HEK293 (cell line): ENCODE measurements at regions not wholly inside any gene's neighbourhood (a gene's known extent, or its start where the extent isn't known, plus 50 kb on each side); places are given as distances from the start of the nearest gene placed in this dataset.

Experiments
- CTCF ChIA-PET: fragments of 350-600 bp; formaldehyde crosslinking; extraction: SDS; loops from one replicate; lab custom pipeline; 2021; ENCODE audit warnings: antibody characterized with exemption; lab: Yijun Ruan, JAX
- POLR2A ChIA-PET: fragments of 300-600 bp; formaldehyde crosslinking; extraction: SDS; loops from one replicate; lab custom pipeline; 2020; ENCODE audit warnings: antibody characterized with exemption, inconsistent platforms; lab: Yijun Ruan, JAX
- H3K27ac ChIP-seq: fragments of 200-500 bp; sonication (Bioruptor generic); 2 replicates; pipeline ENCODE4 v1.5.1; 2014; ENCODE audit warnings: low read depth, low read length, control low read depth, inconsistent platforms; ENCODE audit errors: extremely low read depth
- H3K36me3 ChIP-seq, 2 experiments: fragments of 200-500 bp in 1 of 2; sonication (Bioruptor generic) in 1 of 2; 1 replicate in 1 of 2; 2 replicates in 1 of 2; pipeline ENCODE4 v1.5.1; 2014 to 2017; ENCODE audit warnings: inconsistent platforms in 2 of 2, low read length in 2 of 2; ENCODE audit not compliant: control insufficient read depth in 2 of 2, insufficient read depth in 1 of 2
- H3K4me1 ChIP-seq: fragments of 200-500 bp; sonication (Bioruptor generic); 2 replicates; pipeline ENCODE4 v1.5.1; 2014; ENCODE audit warnings: mild to moderate bottlenecking, low read length, inconsistent platforms; ENCODE audit not compliant: control insufficient read depth, insufficient read depth
- H3K4me3 ChIP-seq: 2 replicates; pipeline ENCODE4 v1.5.1; 2011; ENCODE audit warnings: low read depth, mild to moderate bottlenecking, control low read depth, low read length, moderate library complexity
- H3K9me3 ChIP-seq: fragments of 200-500 bp; sonication (Bioruptor generic); 2 replicates; pipeline ENCODE4 v1.5.1; 2014; ENCODE audit warnings: low read depth, low read length, inconsistent platforms; ENCODE audit not compliant: control insufficient read depth, insufficient read depth
- BCL11B ChIP-seq: fragments of 450-650 bp; formaldehyde crosslinking; IDR thresholded peaks from 2 replicates; pipeline ENCODE4 v1.5.1; 2016; ENCODE audit warnings: low read depth, missing biosample characterization, missing genetic modification characterization
- ELK4 ChIP-seq: IDR thresholded peaks from 2 replicates; pipeline ENCODE4 v1.6.1; 2011; ENCODE audit warnings: mild to moderate bottlenecking, low read depth, low read length, borderline replicate concordance
- KLF7 ChIP-seq: fragments of 450-650 bp; formaldehyde crosslinking; IDR thresholded peaks from 2 replicates; pipeline ENCODE4 v1.5.1; 2016; ENCODE audit warnings: missing biosample characterization, missing genetic modification characterization, borderline replicate concordance
- KLF9 ChIP-seq: fragments of 450-650 bp; formaldehyde crosslinking; IDR thresholded peaks from 2 replicates; pipeline ENCODE4 v1.5.1; 2016; ENCODE audit warnings: missing biosample characterization, missing genetic modification characterization, low read depth
- PATZ1 ChIP-seq: fragments of 450-650 bp; formaldehyde crosslinking; IDR thresholded peaks from 2 replicates; pipeline ENCODE4 v1.5.1; 2016; ENCODE audit warnings: missing biosample characterization, missing genetic modification characterization
- PRDM4 ChIP-seq: fragments of 450-650 bp; formaldehyde crosslinking; IDR thresholded peaks from 2 replicates; pipeline ENCODE4 v1.5.1; 2017; ENCODE audit warnings: missing biosample characterization, missing genetic modification characterization
- SP3 ChIP-seq: fragments of 450-650 bp; formaldehyde crosslinking; IDR thresholded peaks from 2 replicates; pipeline ENCODE4 v1.5.1; 2016; ENCODE audit warnings: missing biosample characterization, missing genetic modification characterization
- SP7 ChIP-seq: fragments of 450-650 bp; formaldehyde crosslinking; IDR thresholded peaks from 2 replicates; pipeline ENCODE4 v1.5.1; 2016; ENCODE audit warnings: missing biosample characterization, missing genetic modification characterization
- TCF7L2 ChIP-seq: IDR thresholded peaks from 2 replicates; pipeline ENCODE4 v1.6.1; 2011; ENCODE audit warnings: low read depth, mild to moderate bottlenecking, inconsistent platforms, low read length, moderate library complexity, borderline replicate concordance
- YY2 ChIP-seq: fragments of 450-650 bp; formaldehyde crosslinking; IDR thresholded peaks from 2 replicates; pipeline ENCODE4 v1.5.1; 2016; ENCODE audit warnings: missing biosample characterization, missing genetic modification characterization
- ZBTB1 ChIP-seq: fragments of 450-650 bp; formaldehyde crosslinking; IDR thresholded peaks from 2 replicates; pipeline ENCODE4 v1.5.1; 2016; ENCODE audit warnings: missing biosample characterization, missing genetic modification characterization
- ZBTB7A ChIP-seq: fragments of 450-650 bp; formaldehyde crosslinking; IDR thresholded peaks from 2 replicates; pipeline ENCODE4 v1.5.1; 2016; ENCODE audit warnings: low read depth, missing biosample characterization, missing genetic modification characterization
- ZIC2 ChIP-seq: fragments of 450-650 bp; formaldehyde crosslinking; IDR thresholded peaks from 2 replicates; pipeline ENCODE4 v1.5.1; 2016; ENCODE audit warnings: missing biosample characterization, missing genetic modification characterization
- ZNF10 ChIP-seq: fragments of 450-650 bp; formaldehyde crosslinking; IDR thresholded peaks from 2 replicates; pipeline ENCODE4 v1.5.1; 2017; ENCODE audit warnings: missing biosample characterization, missing genetic modification characterization
- ZNF148 ChIP-seq: fragments of 450-650 bp; formaldehyde crosslinking; IDR thresholded peaks from 2 replicates; pipeline ENCODE4 v1.5.0; 2017; ENCODE audit warnings: missing biosample characterization, missing genetic modification characterization, borderline replicate concordance
- ZNF174 ChIP-seq: fragments of 450-650 bp; formaldehyde crosslinking; IDR thresholded peaks from 2 replicates; pipeline ENCODE4 v1.5.0; 2017; ENCODE audit warnings: missing biosample characterization, mild to moderate bottlenecking, missing genetic modification characterization
- ZNF19 ChIP-seq: fragments of 450-650 bp; formaldehyde crosslinking; IDR thresholded peaks from 2 replicates; pipeline ENCODE4; 2016; ENCODE audit warnings: missing biosample characterization, missing genetic modification characterization, low read depth
- ZNF214 ChIP-seq: fragments of 450-650 bp; formaldehyde crosslinking; IDR thresholded peaks from 2 replicates; pipeline ENCODE4 v1.5.1; 2017; ENCODE audit warnings: missing biosample characterization, mild to moderate bottlenecking, missing genetic modification characterization, borderline replicate concordance
- ZNF335 ChIP-seq: fragments of 450-650 bp; formaldehyde crosslinking; conservative IDR thresholded peaks from 2 replicates; pipeline ENCODE4 v1.5.1; 2016; ENCODE audit warnings: missing biosample characterization, missing genetic modification characterization
- ZNF391 ChIP-seq: fragments of 450-650 bp; formaldehyde crosslinking; IDR thresholded peaks from 2 replicates; pipeline ENCODE4 v1.5.1; 2016; ENCODE audit warnings: low read depth, missing biosample characterization, missing genetic modification characterization, borderline replicate concordance
- ZNF514 ChIP-seq: fragments of 450-650 bp; formaldehyde crosslinking; IDR thresholded peaks from 2 replicates; pipeline ENCODE4 v1.5.1; 2016; ENCODE audit warnings: missing biosample characterization, missing genetic modification characterization
- ZNF548 ChIP-seq: fragments of 450-650 bp; formaldehyde crosslinking; IDR thresholded peaks from 2 replicates; pipeline ENCODE4 v1.5.1; 2016; ENCODE audit warnings: missing biosample characterization, missing genetic modification characterization
- ZNF549 ChIP-seq: fragments of 450-650 bp; IDR thresholded peaks from 2 replicates; pipeline ENCODE4 v1.5.1; 2018; ENCODE audit warnings: missing biosample characterization, missing genetic modification characterization, mild to moderate bottlenecking, inconsistent platforms, moderate library complexity
- ZNF561 ChIP-seq: fragments of 450-650 bp; IDR thresholded peaks from 2 replicates; pipeline ENCODE4 v1.5.1; 2018; ENCODE audit warnings: missing biosample characterization, missing genetic modification characterization, borderline replicate concordance
- ZNF626 ChIP-seq: fragments of 450-650 bp; sonication (Bioruptor Pico); formaldehyde crosslinking; IDR thresholded peaks from 2 replicates; pipeline ENCODE4 v1.5.1; 2018; ENCODE audit warnings: missing biosample characterization, missing genetic modification characterization, inconsistent platforms
- ZNF658 ChIP-seq: fragments of 450-650 bp; formaldehyde crosslinking; IDR thresholded peaks from 2 replicates; pipeline ENCODE4; 2016; ENCODE audit warnings: missing biosample characterization, missing genetic modification characterization
- ZNF670 ChIP-seq: fragments of 450-650 bp; formaldehyde crosslinking; IDR thresholded peaks from 2 replicates; pipeline ENCODE4 v1.5.1; 2016; ENCODE audit warnings: missing biosample characterization, missing genetic modification characterization, low read depth
- ZNF843 ChIP-seq: fragments of 450-650 bp; formaldehyde crosslinking; IDR thresholded peaks from 2 replicates; pipeline ENCODE4 v1.5.1; 2016; ENCODE audit warnings: missing biosample characterization, missing genetic modification characterization

- POLR2A ChIA-PET = no interaction called here
These were observed 282.4 kb downstream of the MZT1 start for GRCh38 chr13:72444999-72445398.

GRCh38 chr13:72437458-72437857 is 290.0 kb downstream of the MZT1 start:
- POLR2A ChIA-PET = no interaction called here
- CTCF ChIA-PET = no interaction called here

More at GRCh38 chr13:72444999-72445398, 282.4 kb downstream of the MZT1 start:
- no peak for TF ChIP-seq ZNF19
- no peak for TF ChIP-seq KLF7
- TF ChIP-seq ZNF10 (tag by site-specific recombination) = no peak
- TF ChIP-seq ZNF843 (tag by site-specific recombination) = no peak
- no peak for TF ChIP-seq KLF9
- TF ChIP-seq TCF7L2 = no peak
- TF ChIP-seq ZNF391 (tag by site-specific recombination) = no peak
- no peak for TF ChIP-seq PRDM4
- no peak for TF ChIP-seq BCL11B (tag by site-specific recombination)
- TF ChIP-seq ZNF549 (tag by site-specific recombination) = no peak
- no peak for TF ChIP-seq ZNF658 (tag by site-specific recombination)
- no peak for TF ChIP-seq ZNF670 (tag by site-specific recombination)
- no peak for TF ChIP-seq ZNF148
- TF ChIP-seq ZNF548 = no peak
- no peak for TF ChIP-seq YY2
- TF ChIP-seq SP3 (tag by site-specific recombination) = no peak
- TF ChIP-seq ZNF626 = no peak
- H3K36me3 ChIP-seq = no peaks in the 10 kb centered on the region
- CTCF ChIA-PET = no interaction called here
- no peaks in the 10 kb centered on the region for H3K9me3 ChIP-seq
- no peak overlapping the region for H3K4me3 ChIP-seq
- H3K4me1 ChIP-seq = no peaks in the 10 kb centered on the region
- no peak overlapping the region for H3K27ac ChIP-seq

More at GRCh38 chr13:72437458-72437857, 290.0 kb downstream of the MZT1 start:
- Histone ChIP-seq H3K4me3 (no peak overlapping the region), H3K27ac (no peak overlapping the region), H3K4me1 (no peaks in the 10 kb centered on the region), H3K9me3 (no peaks in the 10 kb centered on the region), H3K36me3 (no peaks in the 10 kb centered on the region)
- TF ChIP-seq ZIC2 (no peak), ZNF214 (no peak), ZNF391 (tag by site-specific recombination) (no peak), ZBTB1 (tag by site-specific recombination) (no peak), ZNF561 (tag by site-specific recombination) (no peak), ZNF174 (tag by site-specific recombination) (no peak), ZNF335 (tag by site-specific recombination) (no peak), PATZ1 (no peak), ELK4 (no peak), ZNF514 (tag by site-specific recombination) (no peak), SP7 (tag by site-specific recombination) (no peak), ZBTB7A (tag by site-specific recombination) (no peak)
